CD14-positive monocyte (primary cell): ENCODE measurements at regions not wholly inside any gene's neighbourhood (a gene's known extent, or its start where the extent isn't known, plus 50 kb on each side); places are given as distances from the start of the nearest gene placed in this dataset.

Source experiments
- DNase-seq, 3 donors: peaks; one replicate each; pipeline ENCODE4 v3.0.0-alpha.2; 2011 to 2022
- H2AFZ ChIP-seq: 2 replicates; pipeline ENCODE4 v1.6.0; 2012; ENCODE audit warnings: mild to moderate bottlenecking, low read depth, low read length, inconsistent platforms; ENCODE audit not compliant: insufficient read depth, poor library complexity, severe bottlenecking
- H3K27ac ChIP-seq, 2 donors: 1 replicate in 1 of 2; 2 replicates in 1 of 2; pipeline ENCODE4 v1.5.1; 2012 to 2013; ENCODE audit warnings: low read length in 2 of 2, control low read depth in 1 of 2, inconsistent platforms in 1 of 2, low read depth in 1 of 2, mild to moderate bottlenecking in 1 of 2
- H3K27me3 ChIP-seq, 2 donors: one replicate each; pipeline versions ENCODE4 v1.6.0 to v1.6.1; 2011 to 2013; ENCODE audit warnings: low read length in 2 of 2; ENCODE audit not compliant: control insufficient read depth in 2 of 2, insufficient read depth in 2 of 2
- H3K36me3 ChIP-seq, 2 donors: replicated peaks in 1 of 2; 1 replicate in 1 of 2; 2 replicates in 1 of 2; pipeline versions ENCODE4 v1.5.1 to v1.6.1; 2012 to 2013; ENCODE audit warnings: low read length in 2 of 2, control low read depth in 1 of 2, inconsistent platforms in 1 of 2, mild to moderate bottlenecking in 1 of 2; ENCODE audit not compliant: insufficient read depth in 2 of 2, control insufficient read depth in 1 of 2
- H3K4me1 ChIP-seq, 2 donors: 1 replicate in 1 of 2; 2 replicates in 1 of 2; pipeline versions ENCODE4 v1.5.1 to v1.6.1; 2012 to 2013; ENCODE audit warnings: low read length in 2 of 2, control low read depth in 1 of 2, inconsistent platforms in 1 of 2, mild to moderate bottlenecking in 1 of 2, moderate library complexity in 1 of 2; ENCODE audit not compliant: insufficient read depth in 2 of 2, control insufficient read depth in 1 of 2
- H3K4me2 ChIP-seq: replicated peaks from 2 replicates; pipeline ENCODE3; 2012; ENCODE audit warnings: low read length, moderate library complexity, mild to moderate bottlenecking; ENCODE audit not compliant: poor library complexity, severe bottlenecking; ENCODE audit errors: extremely low read depth
- H3K4me3 ChIP-seq, 3 experiments: fragments of 200-600 bp in 1 of 3; sonication (generic) in 1 of 3; replicated peaks in 1 of 3; 1 replicate in 2 of 3; 2 replicates in 1 of 3; pipeline ENCODE4 v1.5.1; 2011 to 2013; ENCODE audit warnings: low read length in 3 of 3, mild to moderate bottlenecking in 3 of 3, control low read depth in 2 of 3, low read depth in 2 of 3, inconsistent platforms in 1 of 3, moderate library complexity in 1 of 3
- H3K79me2 ChIP-seq: 2 replicates; pipeline ENCODE4 v1.6.0; 2012; ENCODE audit warnings: mild to moderate bottlenecking, control low read depth, inconsistent platforms, low read length, moderate library complexity; ENCODE audit not compliant: insufficient read depth
- H3K9ac ChIP-seq: 2 replicates; pipeline ENCODE4 v1.6.0; 2017; ENCODE audit warnings: low read length, mild to moderate bottlenecking; ENCODE audit not compliant: insufficient read depth, poor library complexity, severe bottlenecking
- H3K9me3 ChIP-seq, 2 donors: replicated peaks in 1 of 2; 1 replicate in 1 of 2; 2 replicates in 1 of 2; pipeline versions ENCODE4 v1.5.1 to v1.6.1; 2012 to 2013; ENCODE audit warnings: low read length in 2 of 2, control low read depth in 1 of 2; ENCODE audit not compliant: control insufficient read depth in 1 of 2, insufficient read depth in 1 of 2
- H4K20me1 ChIP-seq: 2 replicates; pipeline ENCODE4 v1.6.0; 2012; ENCODE audit warnings: mild to moderate bottlenecking, low read length, control low read depth, moderate library complexity; ENCODE audit not compliant: insufficient read depth
- H3K27ac Mint-ChIP-seq, 7 donors: one replicate each; pipeline ENCODE4 v1.8.0; 2020; ENCODE audit warnings: mild to moderate bottlenecking in 7 of 7, mixed read lengths in 7 of 7, moderate library complexity in 6 of 7, inconsistent platforms in 2 of 7
- H3K27me3 Mint-ChIP-seq, 3 donors: one replicate each; pipeline ENCODE4 v1.8.0; 2021 to 2022; ENCODE audit warnings: low read depth in 3 of 3, mild to moderate bottlenecking in 3 of 3, mixed read lengths in 3 of 3, moderate library complexity in 3 of 3, inconsistent platforms in 1 of 3
- H3K36me3 Mint-ChIP-seq, 2 donors: one replicate each; pipeline ENCODE4 v1.8.0; 2020; ENCODE audit warnings: mixed read lengths in 2 of 2, inconsistent platforms in 1 of 2, mild to moderate bottlenecking in 1 of 2
- H3K4me1 Mint-ChIP-seq: one replicate; pipeline ENCODE4 v1.8.0; 2020; ENCODE audit warnings: mild to moderate bottlenecking, mixed read lengths
- H3K4me3 Mint-ChIP-seq, 2 donors: one replicate each; pipeline ENCODE4 v1.8.0; 2020; ENCODE audit warnings: mild to moderate bottlenecking in 2 of 2, mixed read lengths in 2 of 2, moderate library complexity in 1 of 2
- H3K9me3 Mint-ChIP-seq, 7 donors: one replicate each; pipeline ENCODE4 v1.8.0; 2020 to 2022; ENCODE audit warnings: mixed read lengths in 7 of 7, mild to moderate bottlenecking in 6 of 7, moderate library complexity in 6 of 7, inconsistent platforms in 2 of 7
- CTCF ChIP-seq: fragments of 200-600 bp; IDR thresholded peaks from one replicate; pipeline ENCODE4 v1.8.0; 2022; ENCODE audit warnings: antibody characterized with exemption, mild to moderate bottlenecking
- WGBS: methylation state at CpG from one replicate; pipeline ENCODE4 v1.1.5; 2013; ENCODE audit warnings: missing lambda C conversion rate; ENCODE audit not compliant: insufficient coverage; 5-methylcytosine and 5-hydroxymethylcytosine counted together
- intact Hi-C, 2 donors: fragments of 100-400 bp; cut with micrococcal nuclease; formaldehyde crosslinking; loops; one replicate each; pipeline versions ENCODE4 v1.15.0 to v1.15.1; 2023

GRCh38 chr20:10910535-10911178 is 236.9 kb upstream of the JAG1 start:
- H3K79me2 ChIP-seq, result no peaks in the 10 kb centered on the region
- H3K4me1 ChIP-seq, result no peaks in the 10 kb centered on the region
- Mint-ChIP-seq H3K27ac (no peak overlapping the region), H3K4me1 (no peaks in the 10 kb centered on the region), H3K9me3 (peaks cover 0 to 3% (median 0%) of the 10 kb centered on the region in 7 donors), H3K36me3 (no peaks in the 10 kb centered on the region), H3K27me3 (no peaks in the 10 kb centered on the region), H3K4me3 (no peak overlapping the region)
- no peak for TF ChIP-seq CTCF
- no peak overlapping the region for H3K4me3 ChIP-seq
- no peak overlapping the region for H3K9ac ChIP-seq
- H3K4me2 ChIP-seq, result no peak overlapping the region
- WGBS, result 82% methylated on average over 6 of the region's 12 CpGs
- no peak for DNase-seq
- H3K27ac ChIP-seq, result no peak overlapping the region
- H2AFZ ChIP-seq, result no peak overlapping the region
- H3K9me3 ChIP-seq, result no peaks in the 10 kb centered on the region
- no peaks in the 10 kb centered on the region for H3K36me3 ChIP-seq
- intact Hi-C loops, result no loop called here
- no peaks in the 10 kb centered on the region for H3K27me3 ChIP-seq
- no peaks in the 10 kb centered on the region for H4K20me1 ChIP-seq

- Histone ChIP-seq H3K27me3 (no peaks in the 10 kb centered on the region), H4K20me1 (no peaks in the 10 kb centered on the region), H3K4me3 (no peak overlapping the region), H3K27ac (no peak overlapping the region), H3K9me3 (no peaks in the 10 kb centered on the region), H3K9ac (no peak overlapping the region), H2AFZ (no peak overlapping the region), H3K36me3 (no peaks in the 10 kb centered on the region), H3K4me2 (no peak overlapping the region), H3K4me1 (no peaks in the 10 kb centered on the region), H3K79me2 (no peaks in the 10 kb centered on the region)
- intact Hi-C loops, result no loop called here
- H3K4me1 Mint-ChIP-seq, result no peaks in the 10 kb centered on the region
- no peak for TF ChIP-seq CTCF
- H3K9me3 Mint-ChIP-seq, result peaks cover 0 to 3% (median 0%) of the 10 kb centered on the region in 7 donors
- H3K4me3 Mint-ChIP-seq, result no peak overlapping the region
- no CpG with 5 or more reads among the region's 2 CpGs for WGBS
- no peak overlapping the region for H3K27ac Mint-ChIP-seq
- DNase-seq, result no peak
- no peaks in the 10 kb centered on the region for H3K36me3 Mint-ChIP-seq
- H3K27me3 Mint-ChIP-seq, result no peaks in the 10 kb centered on the region
Observed at GRCh38 chr20:10911298-10911697, 237.5 kb upstream of the JAG1 start.
